IMR-90 (cell line): ENCODE measurements at regions not wholly inside any gene's neighbourhood (a gene's known extent, or its start where the extent isn't known, plus 50 kb on each side); places are given as distances from the start of the nearest gene placed in this dataset.

Experiments
- ATAC-seq: fragments of 200-7000 bp; cut with Tn5 transposase; 2 replicates; pipeline ENCODE4 v1.9.1; 2020; ENCODE audit warnings: low read depth, mild to moderate bottlenecking, moderate library complexity
- BruUV-seq: library from RNA; stranded (reverse); fragments of 400-500 nt; replicated peaks from 2 replicates; lab custom pipeline; 2021; lab: Mats Ljungman, UMichigan
- CTCF ChIA-PET: fragments of 300-600 bp; formaldehyde crosslinking; extraction: SDS; loops from one replicate; lab custom pipeline; 2021; ENCODE audit warnings: antibody characterized with exemption; lab: Yijun Ruan, JAX
- POLR2A ChIA-PET: fragments of 300-600 bp; sonication (Branson Sonifier 250); formaldehyde crosslinking; loops from one replicate; lab custom pipeline; 2022; ENCODE audit warnings: antibody characterized with exemption; ENCODE audit not compliant: unreplicated experiment; lab: Charles Lee
- DNase-seq: peaks from one replicate; pipeline ENCODE4 v3.0.0; 2013
- H2AFZ ChIP-seq: replicated peaks from 2 replicates; pipeline ENCODE3; 2013; ENCODE audit warnings: low read length, mild to moderate bottlenecking; ENCODE audit not compliant: poor library complexity
- H2AK5ac ChIP-seq: 2 replicates; pipeline ENCODE4 v1.6.1; 2013; ENCODE audit warnings: low read depth, low read length, inconsistent platforms
- H2AK9ac ChIP-seq: replicated peaks from 2 replicates; pipeline ENCODE3; 2013; ENCODE audit warnings: mild to moderate bottlenecking, low read depth, low read length, moderate library complexity; ENCODE audit not compliant: poor library complexity
- H2BK120ac ChIP-seq: 2 replicates; pipeline ENCODE4 v1.6.1; 2013; ENCODE audit warnings: low read depth, low read length, inconsistent platforms
- H2BK15ac ChIP-seq: 3 replicates; pipeline ENCODE4 v1.6.1; 2013; ENCODE audit warnings: low read depth, low read length, inconsistent platforms
- H2BK20ac ChIP-seq: 2 replicates; pipeline ENCODE4 v1.6.1; 2013; ENCODE audit warnings: low read depth, mild to moderate bottlenecking, inconsistent platforms, low read length, moderate library complexity
- H2BK5ac ChIP-seq: 2 replicates; pipeline ENCODE4 v1.6.1; 2013; ENCODE audit warnings: mild to moderate bottlenecking, low read depth, low read length, inconsistent platforms; ENCODE audit not compliant: poor library complexity, severe bottlenecking
- H3K14ac ChIP-seq: replicated peaks from 2 replicates; pipeline ENCODE4 v1.6.1; 2013; ENCODE audit warnings: low read depth, low read length, inconsistent platforms
- H3K18ac ChIP-seq: 2 replicates; pipeline ENCODE4 v1.6.1; 2013; ENCODE audit warnings: low read depth, low read length, control low read depth
- H3K23ac ChIP-seq: 2 replicates; pipeline ENCODE4 v1.6.1; 2013; ENCODE audit warnings: low read depth, low read length, inconsistent platforms
- H3K27ac ChIP-seq: 2 replicates; pipeline ENCODE4 v1.5.1; 2013; ENCODE audit warnings: mild to moderate bottlenecking, control low read depth, low read length; ENCODE audit not compliant: insufficient read depth
- H3K27me3 ChIP-seq: 2 replicates; pipeline ENCODE4 v1.6.1; 2013; ENCODE audit warnings: low read length; ENCODE audit not compliant: control insufficient read depth, insufficient read depth
- H3K36me3 ChIP-seq: 2 replicates; pipeline ENCODE4 v1.6.1; 2013; ENCODE audit warnings: low read length, mixed read lengths; ENCODE audit not compliant: control insufficient read depth, insufficient read depth
- H3K4ac ChIP-seq: 2 replicates; pipeline ENCODE4 v1.6.1; 2013; ENCODE audit warnings: low read depth, low read length, inconsistent platforms
- H3K4me1 ChIP-seq: 2 replicates; pipeline ENCODE4 v1.6.1; 2013; ENCODE audit warnings: low read length, mixed read lengths; ENCODE audit not compliant: control insufficient read depth, insufficient read depth
- H3K4me2 ChIP-seq: 2 replicates; pipeline ENCODE4 v1.6.1; 2013; ENCODE audit warnings: low read depth, mild to moderate bottlenecking, control low read depth, low read length, moderate library complexity
- H3K4me3 ChIP-seq: 2 replicates; pipeline ENCODE4 v1.5.1; 2013; ENCODE audit warnings: low read depth, mild to moderate bottlenecking, control low read depth, low read length, moderate library complexity; ENCODE audit not compliant: insufficient read depth
- H3K56ac ChIP-seq: 2 replicates; pipeline ENCODE4 v1.6.1; 2013; ENCODE audit warnings: low read length, inconsistent platforms; ENCODE audit not compliant: insufficient read depth; ENCODE audit errors: extremely low read depth
- H3K79me1 ChIP-seq, 2 experiments: 2 replicates each; pipeline ENCODE4 v1.6.1; 2013; ENCODE audit warnings: low read length in 2 of 2, inconsistent platforms in 1 of 2, low read depth in 1 of 2
- H3K9ac ChIP-seq: 2 replicates; pipeline ENCODE4 v1.6.1; 2013; ENCODE audit warnings: low read depth, low read length, control low read depth
- H3K9me1 ChIP-seq: 2 replicates; pipeline ENCODE4 v1.6.1; 2013; ENCODE audit warnings: low read length, inconsistent platforms; ENCODE audit not compliant: insufficient read depth
- H3K9me3 ChIP-seq: 2 replicates; pipeline ENCODE4 v1.6.1; 2013; ENCODE audit warnings: low read length; ENCODE audit not compliant: control insufficient read depth, insufficient read depth
- H4K20me1 ChIP-seq: 2 replicates; pipeline ENCODE4 v1.6.1; 2013; ENCODE audit warnings: low read length, inconsistent platforms; ENCODE audit not compliant: insufficient read depth
- H4K5ac ChIP-seq: 2 replicates; pipeline ENCODE4 v1.6.1; 2013; ENCODE audit warnings: mild to moderate bottlenecking, low read depth, low read length, control low read depth
- H4K8ac ChIP-seq, 2 experiments: 2 replicates each; pipeline ENCODE4 v1.6.1; 2013; ENCODE audit warnings: low read depth in 2 of 2, low read length in 2 of 2, control low read depth in 1 of 2, inconsistent platforms in 1 of 2
- H4K91ac ChIP-seq: 2 replicates; pipeline ENCODE4 v1.6.1; 2013; ENCODE audit warnings: low read depth, low read length, inconsistent platforms; ENCODE audit not compliant: insufficient read depth
- CEBPB ChIP-seq: IDR thresholded peaks from 2 replicates; pipeline ENCODE4 v1.6.1; 2012; ENCODE audit warnings: low read depth, low read length, improper control_type of control experiment
- CHD1 ChIP-seq: IDR thresholded peaks from 2 replicates; pipeline ENCODE4 v1.6.1; 2012; ENCODE audit warnings: low read depth, low read length, improper control_type of control experiment
- FOS ChIP-seq: fragments of 150-350 bp; IDR thresholded peaks from 2 replicates; pipeline ENCODE4 v1.6.1; 2016; ENCODE audit warnings: low read depth, low read length
- MAFK ChIP-seq: IDR thresholded peaks from 2 replicates; pipeline ENCODE4 v1.6.1; 2012; ENCODE audit warnings: low read depth, low read length, improper control_type of control experiment
- MAZ ChIP-seq: IDR thresholded peaks from 2 replicates; pipeline ENCODE4 v1.6.1; 2012; ENCODE audit warnings: low read depth, mild to moderate bottlenecking, low read length, improper control_type of control experiment, moderate library complexity, borderline replicate concordance
- MXI1 ChIP-seq: IDR thresholded peaks from 2 replicates; pipeline ENCODE4 v1.6.1; 2012; ENCODE audit warnings: low read depth, mild to moderate bottlenecking, low read length, moderate library complexity, borderline replicate concordance
- NFE2L2 ChIP-seq: fragments of 150-350 bp; IDR thresholded peaks from 2 replicates; pipeline ENCODE4 v1.6.1; 2016; ENCODE audit warnings: low read depth, mild to moderate bottlenecking, low read length
- POLR2A ChIP-seq: IDR thresholded peaks from 2 replicates; pipeline ENCODE4 v1.6.1; 2012; ENCODE audit warnings: mild to moderate bottlenecking, low read depth, low read length
- RAD21 ChIP-seq: IDR thresholded peaks from 2 replicates; pipeline ENCODE4 v1.6.1; 2012; ENCODE audit warnings: low read length, improper control_type of control experiment
- RCOR1 ChIP-seq: IDR thresholded peaks from 2 replicates; pipeline ENCODE4 v1.6.1; 2012; ENCODE audit warnings: mild to moderate bottlenecking, low read length, improper control_type of control experiment; ENCODE audit not compliant: insufficient replicate concordance
- RFX5 ChIP-seq: IDR thresholded peaks from 2 replicates; pipeline ENCODE4 v1.8.0; 2012; ENCODE audit warnings: low read depth, mild to moderate bottlenecking, low read length, moderate library complexity
- SMC3 ChIP-seq: fragments of 150-350 bp; IDR thresholded peaks from 2 replicates; pipeline ENCODE4 v1.6.1; 2016; ENCODE audit warnings: low read depth, mild to moderate bottlenecking, antibody characterized with exemption, low read length, moderate library complexity
- WGBS, 2 experiments: methylation state at CpG; one replicate each; pipeline versions ENCODE4 v1.1.5 to v1.1.7; 2013; ENCODE audit warnings: missing lambda C conversion rate in 2 of 2; ENCODE audit not compliant: insufficient read length in 1 of 2; ENCODE audit errors: extremely low coverage in 2 of 2; 5-methylcytosine and 5-hydroxymethylcytosine counted together
- dilution Hi-C: fragments of 300-500 bp; cut with HindIII; formaldehyde crosslinking; loops from one replicate; pipeline ENCODE4 v1.14.3; 2018; ENCODE audit warnings: low sequenced_read_pairs; ENCODE audit not compliant: unreplicated experiment
- in situ Hi-C: fragments of 300-500 bp; cut with MboI; formaldehyde crosslinking; loops from 3 replicates; pipeline ENCODE4 v1.14.3; 2019; ENCODE audit warnings: low sequenced_read_pairs, inconsistent platforms, mixed read lengths
- intact Hi-C: fragments of 100-400 bp; cut with micrococcal nuclease; formaldehyde crosslinking; loops from 2 replicates; pipeline ENCODE4 v1.10.0; 2022
- TF ChIP-seq, protein P1 (sequence below): fragments of 150-350 bp; IDR thresholded peaks from 2 replicates; pipeline ENCODE4 v1.6.1; 2016; ENCODE audit warnings: low read depth, mild to moderate bottlenecking, low read length, moderate library complexity, borderline replicate concordance

DNA sequence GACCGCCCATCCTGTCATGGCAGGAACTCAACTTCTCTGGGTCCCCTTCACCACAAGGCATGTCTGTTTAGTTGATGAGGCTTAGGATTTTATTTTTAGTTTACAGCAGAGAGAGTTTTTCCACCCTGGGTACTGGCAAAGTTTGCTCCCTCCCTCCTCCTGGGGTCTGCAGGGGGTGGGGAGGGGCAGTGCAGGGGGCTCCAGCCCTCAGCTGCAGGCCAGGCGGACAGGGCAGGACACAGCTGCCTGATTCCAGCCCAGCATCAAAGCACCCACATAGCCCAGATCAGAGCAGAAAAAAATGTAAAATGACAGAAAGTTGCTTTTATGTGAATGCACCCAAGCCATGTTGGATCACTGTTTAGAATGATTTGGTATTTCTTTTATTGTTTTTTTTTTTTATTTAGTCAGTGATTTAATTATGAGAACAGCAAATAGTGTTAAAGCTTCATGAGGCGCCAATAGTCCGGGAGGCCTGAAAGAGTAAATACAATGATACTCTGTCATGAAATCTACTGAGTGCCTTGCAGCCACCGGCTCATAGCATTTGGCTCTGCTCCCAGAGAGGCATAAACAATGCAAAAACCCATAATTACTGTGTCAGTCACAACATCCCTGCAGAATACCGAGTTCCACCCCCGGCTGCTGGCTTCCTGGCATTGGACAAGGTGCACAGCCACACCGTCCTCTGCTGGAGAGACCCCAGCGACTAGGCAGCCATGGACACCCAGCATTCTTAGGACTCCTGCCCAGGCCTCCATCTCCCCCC, 923.5 kb downstream of the UQCRFS1 start:
- H2BK20ac ChIP-seq, result no peak overlapping the region
- ChIA-PET CTCF (no interaction called here), POLR2A (no interaction called here)
- H3K79me1 ChIP-seq, result no peaks in the 10 kb centered on the region
- H2BK15ac ChIP-seq, result no peak overlapping the region
- no peak overlapping the region for H2BK5ac ChIP-seq
- intact Hi-C loops (no loop called here), dilution Hi-C loops (no loop called here), in situ Hi-C loops (no loop called here)
- no peak overlapping the region for H2AFZ ChIP-seq
- H4K5ac ChIP-seq, result no peak overlapping the region
- no peak overlapping the region for H4K91ac ChIP-seq
- WGBS, 2 experiments, result 0% methylated on average over 3 of the region's 9 CpGs; no CpG with 5 or more reads in 1 of the 2 experiments
- DNase-seq (no peak), ATAC-seq (no peak)
- H3K36me3 ChIP-seq, result no peaks in the 10 kb centered on the region
- no peak overlapping the region for H2AK9ac ChIP-seq
- H3K56ac ChIP-seq, result no peak overlapping the region
- no peak overlapping the region for H3K23ac ChIP-seq
- no peaks in the 10 kb centered on the region for H3K9me1 ChIP-seq
- H3K4me3 ChIP-seq, result no peak overlapping the region
- no peak overlapping the region for H2AK5ac ChIP-seq
- no peak overlapping the region for H2BK120ac ChIP-seq
- no peak overlapping the region for H3K27ac ChIP-seq
- H3K14ac ChIP-seq, result no peak overlapping the region
- H4K20me1 ChIP-seq, result no peaks in the 10 kb centered on the region
- H3K9me3 ChIP-seq, result peaks cover 36% of the 10 kb centered on the region
- no peak overlapping the region for H3K9ac ChIP-seq
- no peak overlapping the region for H4K8ac ChIP-seq
- no peak overlapping the region for H3K4me2 ChIP-seq
- H3K27me3 ChIP-seq, result no peaks in the 10 kb centered on the region
- no peak overlapping the region for H3K4ac ChIP-seq
- no peak for TF ChIP-seq POLR2A
- TF ChIP-seq MAZ, result no peak
- TF ChIP-seq RFX5, result no peak
- TF ChIP-seq NFE2L2, result no peak
- no peak for TF ChIP-seq RCOR1
- TF ChIP-seq MAFK, result no peak
- TF ChIP-seq, protein P1, sequence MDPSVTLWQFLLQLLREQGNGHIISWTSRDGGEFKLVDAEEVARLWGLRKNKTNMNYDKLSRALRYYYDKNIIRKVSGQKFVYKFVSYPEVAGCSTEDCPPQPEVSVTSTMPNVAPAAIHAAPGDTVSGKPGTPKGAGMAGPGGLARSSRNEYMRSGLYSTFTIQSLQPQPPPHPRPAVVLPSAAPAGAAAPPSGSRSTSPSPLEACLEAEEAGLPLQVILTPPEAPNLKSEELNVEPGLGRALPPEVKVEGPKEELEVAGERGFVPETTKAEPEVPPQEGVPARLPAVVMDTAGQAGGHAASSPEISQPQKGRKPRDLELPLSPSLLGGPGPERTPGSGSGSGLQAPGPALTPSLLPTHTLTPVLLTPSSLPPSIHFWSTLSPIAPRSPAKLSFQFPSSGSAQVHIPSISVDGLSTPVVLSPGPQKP, result no peak
- TF ChIP-seq MXI1, result no peak
- TF ChIP-seq SMC3, result no peak
- TF ChIP-seq RAD21, result no peak
- TF ChIP-seq CHD1, result no peak
- no peak for TF ChIP-seq CEBPB
- TF ChIP-seq FOS, result no peak
- H3K4me1 ChIP-seq, result no peaks in the 10 kb centered on the region
- no peak overlapping the region for H3K18ac ChIP-seq
- no TSS peak for BruUV-seq
